PC-9 (cell line): ENCODE measurements at regions not wholly inside any gene's neighbourhood (a gene's known extent, or its start where the extent isn't known, plus 50 kb on each side); places are given as distances from the start of the nearest gene placed in this dataset.

Source experiments
- EZH2 ChIP-seq: fragments of 200-600 bp; sonication (generic); IDR thresholded peaks from 2 replicates; pipeline ENCODE4 v1.8.0; 2017; ENCODE audit warnings: antibody characterized with exemption, low read depth
- TF ChIP-seq, protein P1 (sequence below): fragments of 200-600 bp; sonication (generic); conservative IDR thresholded peaks from 2 replicates; pipeline ENCODE4 v1.6.1; 2017; ENCODE audit warnings: mixed run types, antibody characterized with exemption, mild to moderate bottlenecking, moderate library complexity

DNA sequence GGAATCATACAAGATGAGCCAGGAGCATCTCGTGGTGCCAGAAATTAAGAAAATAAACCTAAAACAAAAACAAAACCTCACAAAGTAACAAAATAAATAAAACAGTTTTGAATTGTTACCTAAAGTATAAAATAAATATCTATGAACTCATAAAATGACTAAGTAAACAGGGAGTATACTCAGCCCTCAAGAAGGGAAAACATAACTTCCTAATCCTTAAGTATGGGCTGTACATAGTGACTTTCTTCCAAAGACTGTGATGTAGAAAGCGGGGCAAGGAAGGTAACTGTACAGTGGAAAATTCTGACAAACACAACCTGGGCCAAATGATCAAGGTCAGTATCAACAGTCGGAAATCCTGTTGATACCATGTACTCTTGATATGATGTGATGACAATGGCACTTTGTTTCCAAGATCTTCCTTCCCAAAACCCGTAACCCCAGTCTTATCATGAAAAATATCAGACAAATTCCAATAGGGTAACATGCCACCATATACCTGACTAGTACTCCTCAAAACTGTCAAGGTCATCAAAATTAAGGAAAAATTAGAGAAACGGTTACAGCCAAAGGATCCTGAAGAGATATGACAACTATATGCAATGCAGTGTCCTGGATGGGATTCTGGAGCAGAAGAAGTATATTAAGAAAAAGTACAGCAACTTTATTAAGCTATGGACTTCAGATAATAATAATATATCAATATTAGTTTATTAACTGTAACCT lies 76.0 kb upstream of the XIRP2 start:
- TF ChIP-seq, protein P1, sequence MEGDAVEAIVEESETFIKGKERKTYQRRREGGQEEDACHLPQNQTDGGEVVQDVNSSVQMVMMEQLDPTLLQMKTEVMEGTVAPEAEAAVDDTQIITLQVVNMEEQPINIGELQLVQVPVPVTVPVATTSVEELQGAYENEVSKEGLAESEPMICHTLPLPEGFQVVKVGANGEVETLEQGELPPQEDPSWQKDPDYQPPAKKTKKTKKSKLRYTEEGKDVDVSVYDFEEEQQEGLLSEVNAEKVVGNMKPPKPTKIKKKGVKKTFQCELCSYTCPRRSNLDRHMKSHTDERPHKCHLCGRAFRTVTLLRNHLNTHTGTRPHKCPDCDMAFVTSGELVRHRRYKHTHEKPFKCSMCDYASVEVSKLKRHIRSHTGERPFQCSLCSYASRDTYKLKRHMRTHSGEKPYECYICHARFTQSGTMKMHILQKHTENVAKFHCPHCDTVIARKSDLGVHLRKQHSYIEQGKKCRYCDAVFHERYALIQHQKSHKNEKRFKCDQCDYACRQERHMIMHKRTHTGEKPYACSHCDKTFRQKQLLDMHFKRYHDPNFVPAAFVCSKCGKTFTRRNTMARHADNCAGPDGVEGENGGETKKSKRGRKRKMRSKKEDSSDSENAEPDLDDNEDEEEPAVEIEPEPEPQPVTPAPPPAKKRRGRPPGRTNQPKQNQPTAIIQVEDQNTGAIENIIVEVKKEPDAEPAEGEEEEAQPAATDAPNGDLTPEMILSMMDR = no peak
- TF ChIP-seq EZH2 = no peak
